ENCODE measurements at regions not wholly inside any gene's neighbourhood (a gene's known extent, or its start where the extent isn't known, plus 50 kb on each side); places are given as distances from the start of the nearest gene placed in this dataset.
"Not testable (repeated sequence)": the region's sequence is repeated elsewhere in the genome, so short reads cannot be mapped to it uniquely, and the experiment has no call there.

- DNase-seq (ENCODE audit: low read depth in 2 of 2) = no peak
Observed at GRCh38 chr2:40915651-40916050, 463.8 kb upstream of the SLC8A1 start.

- DNase-seq (ENCODE audit: low read depth in 2 of 2) = no peak
Observed at GRCh38 chr2:40935349-40935748, 483.5 kb upstream of the SLC8A1 start.

GRCh38 chr2:40937284-40937683, 485.4 kb upstream of the SLC8A1 start:
- no peak for DNase-seq (ENCODE audit: low read depth in 2 of 2)

- no peak for DNase-seq (ENCODE audit: low read depth in 2 of 2)
Observed at GRCh38 chr2:40953341-40953740, 501.5 kb upstream of the SLC8A1 start.

GRCh38 chr2:40955042-40955441, 503.2 kb upstream of the SLC8A1 start:
- DNase-seq (ENCODE audit: low read depth in 2 of 2) = no peak

- DNase-seq (ENCODE audit: low read depth in 2 of 2) = no peak
Observed at GRCh38 chr2:40955635-40956034, 503.7 kb upstream of the SLC8A1 start.

- no peak for DNase-seq (ENCODE audit: low read depth in 2 of 2)
Observed at GRCh38 chr2:40957508-40957907, 505.6 kb upstream of the SLC8A1 start.

- no peak for DNase-seq (ENCODE audit: low read depth in 2 of 2)
Observed at GRCh38 chr2:40962026-40962425, 510.1 kb upstream of the SLC8A1 start.

GRCh38 chr2:40964509-40965250, 512.8 kb upstream of the SLC8A1 start:
- no peak for DNase-seq (ENCODE audit: low read depth in 2 of 2)

GRCh38 chr2:40967451-40967850, 515.6 kb upstream of the SLC8A1 start:
- no peak for DNase-seq (ENCODE audit: low read depth in 2 of 2)

- no peak for DNase-seq (ENCODE audit: low read depth in 2 of 2)
Observed at GRCh38 chr2:40975151-40975550, 523.3 kb upstream of the SLC8A1 start.

GRCh38 chr2:40997362-40997761, 545.5 kb upstream of the SLC8A1 start:
- no peak for DNase-seq (ENCODE audit: low read depth in 2 of 2)

- DNase-seq (ENCODE audit: low read depth in 2 of 2) = no peak
Observed at GRCh38 chr2:41000374-41000773, 548.5 kb upstream of the SLC8A1 start.

GRCh38 chr2:41000906-41001305, 549.0 kb upstream of the SLC8A1 start:
- no peak for DNase-seq (ENCODE audit: low read depth in 2 of 2)

GRCh38 chr2:41004700-41005099, 552.8 kb upstream of the SLC8A1 start:
- no peak for DNase-seq (ENCODE audit: low read depth in 2 of 2)

- DNase-seq (ENCODE audit: low read depth in 2 of 2) = no peak
Observed at GRCh38 chr2:41020358-41020757, 568.5 kb upstream of the SLC8A1 start.

- DNase-seq (ENCODE audit: low read depth in 2 of 2) = no peak
Observed at GRCh38 chr2:41024816-41025215, 572.9 kb upstream of the SLC8A1 start.

GRCh38 chr2:41026613-41027012, 574.7 kb upstream of the SLC8A1 start:
- DNase-seq (ENCODE audit: low read depth in 2 of 2) = no peak

- no peak for DNase-seq (ENCODE audit: low read depth in 2 of 2)
Observed at GRCh38 chr2:41027095-41027494, 575.2 kb upstream of the SLC8A1 start.

GRCh38 chr2:41031282-41031681, 579.4 kb upstream of the SLC8A1 start:
- DNase-seq (ENCODE audit: low read depth in 2 of 2) = no peak

- DNase-seq (ENCODE audit: low read depth in 2 of 2) = no peak
Observed at GRCh38 chr2:41032715-41033114, 580.8 kb upstream of the SLC8A1 start.

GRCh38 chr2:41033127-41033526, 581.2 kb upstream of the SLC8A1 start:
- DNase-seq (ENCODE audit: low read depth in 2 of 2) = no peak

GRCh38 chr2:41038408-41038807, 586.5 kb upstream of the SLC8A1 start:
- DNase-seq (ENCODE audit: low read depth in 2 of 2) = no peak

GRCh38 chr2:41039750-41040149, 587.9 kb upstream of the SLC8A1 start:
- not testable (repeated sequence) for DNase-seq (ENCODE audit: low read depth in 2 of 2)
